ENCODE measurements at regions not wholly inside any gene's neighbourhood (a gene's known extent, or its start where the extent isn't known, plus 50 kb on each side); places are given as distances from the start of the nearest gene placed in this dataset.

DNA sequence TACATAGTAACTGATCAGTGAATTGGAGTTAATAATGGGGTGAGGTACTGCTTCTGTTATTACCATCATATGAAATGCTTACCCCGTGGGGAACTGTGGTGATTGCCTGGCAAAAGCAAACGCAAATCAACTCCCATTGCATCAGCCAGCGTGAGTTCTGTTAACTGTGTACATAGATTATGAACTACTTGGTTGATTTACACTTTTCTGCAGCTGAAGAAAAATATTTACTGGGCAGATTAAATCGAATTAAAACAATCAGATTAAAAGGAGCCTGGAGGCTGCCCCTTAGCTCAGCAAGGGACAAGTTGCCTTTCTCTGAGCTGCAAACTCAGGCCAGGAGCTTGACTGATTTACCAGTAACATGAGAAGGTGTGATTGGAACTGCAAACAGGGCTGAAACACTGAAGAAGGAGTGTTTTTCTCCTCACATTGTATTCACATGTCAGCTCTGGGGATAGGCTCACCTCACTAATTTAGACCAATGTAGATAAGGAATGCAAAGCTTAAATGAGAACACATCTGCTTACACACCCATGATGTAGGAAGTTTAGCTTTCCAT lies 220.1 kb downstream of the OSR1 start:
- no peak overlapping the region for H3K4me3 ChIP-seq
- no peak for ATAC-seq
- TF ChIP-seq, protein P1, sequence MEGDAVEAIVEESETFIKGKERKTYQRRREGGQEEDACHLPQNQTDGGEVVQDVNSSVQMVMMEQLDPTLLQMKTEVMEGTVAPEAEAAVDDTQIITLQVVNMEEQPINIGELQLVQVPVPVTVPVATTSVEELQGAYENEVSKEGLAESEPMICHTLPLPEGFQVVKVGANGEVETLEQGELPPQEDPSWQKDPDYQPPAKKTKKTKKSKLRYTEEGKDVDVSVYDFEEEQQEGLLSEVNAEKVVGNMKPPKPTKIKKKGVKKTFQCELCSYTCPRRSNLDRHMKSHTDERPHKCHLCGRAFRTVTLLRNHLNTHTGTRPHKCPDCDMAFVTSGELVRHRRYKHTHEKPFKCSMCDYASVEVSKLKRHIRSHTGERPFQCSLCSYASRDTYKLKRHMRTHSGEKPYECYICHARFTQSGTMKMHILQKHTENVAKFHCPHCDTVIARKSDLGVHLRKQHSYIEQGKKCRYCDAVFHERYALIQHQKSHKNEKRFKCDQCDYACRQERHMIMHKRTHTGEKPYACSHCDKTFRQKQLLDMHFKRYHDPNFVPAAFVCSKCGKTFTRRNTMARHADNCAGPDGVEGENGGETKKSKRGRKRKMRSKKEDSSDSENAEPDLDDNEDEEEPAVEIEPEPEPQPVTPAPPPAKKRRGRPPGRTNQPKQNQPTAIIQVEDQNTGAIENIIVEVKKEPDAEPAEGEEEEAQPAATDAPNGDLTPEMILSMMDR (IDR thresholded peaks at IDR 0.05) = no peak
- H3K36me3 ChIP-seq = no peaks in the 10 kb centered on the region
- no peaks in the 10 kb centered on the region for H3K27me3 ChIP-seq (ENCODE audit: low read depth)
- no peak overlapping the region for H3K27ac ChIP-seq
- DNase-seq = no peak
- peaks cover 5% of the 10 kb centered on the region for H3K9me3 ChIP-seq
- peaks cover 7% of the 10 kb centered on the region for H3K4me1 ChIP-seq
- intact Hi-C loops (cut with DNase I) = no loop called here

GRCh38 chr2:19137433-19137832 lies 221.0 kb downstream of the OSR1 start:
- ATAC-seq (no peak), DNase-seq (no peak)
- H3K4me1 ChIP-seq = peaks cover 7% of the 10 kb centered on the region
- no peak overlapping the region for H3K4me3 ChIP-seq
- H3K36me3 ChIP-seq = no peaks in the 10 kb centered on the region
- H3K27ac ChIP-seq = no peak overlapping the region
- intact Hi-C loops (cut with DNase I) = no loop called here
- TF ChIP-seq, protein P1 (IDR thresholded peaks at IDR 0.05) = no peak
- peaks cover 5% of the 10 kb centered on the region for H3K9me3 ChIP-seq
- H3K27me3 ChIP-seq (ENCODE audit: low read depth) = no peaks in the 10 kb centered on the region

DNA sequence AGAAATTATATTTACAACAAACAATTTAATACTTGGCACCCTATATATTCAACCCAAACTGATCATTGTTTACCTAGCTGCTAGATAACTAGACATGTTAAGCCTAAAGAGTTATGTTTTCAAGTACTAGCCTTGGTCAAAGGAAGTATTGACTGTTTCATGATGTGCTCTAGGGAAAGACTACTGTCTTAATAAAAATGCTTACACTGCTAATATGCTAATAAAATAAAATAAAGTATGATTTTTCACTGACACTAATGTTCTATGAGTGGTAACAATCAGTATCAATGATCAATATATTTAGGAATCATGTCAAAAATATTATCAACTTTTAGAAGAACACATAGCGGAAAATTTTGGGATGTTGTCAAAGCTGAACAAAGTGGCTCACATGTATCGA lies 225.5 kb downstream of the OSR1 start:
- TF ChIP-seq, protein P1 (IDR thresholded peaks at IDR 0.05) = no peak
- Histone ChIP-seq H3K4me1 (peaks cover 6% of the 10 kb centered on the region), H3K4me3 (no peak overlapping the region), H3K36me3 (no peaks in the 10 kb centered on the region), H3K27ac (no peak overlapping the region), H3K27me3 (ENCODE audit: low read depth) (no peaks in the 10 kb centered on the region), H3K9me3 (peaks cover 5% of the 10 kb centered on the region)
- ATAC-seq = no peak
- intact Hi-C loops (cut with DNase I) = no loop called here
- DNase-seq = no peak

- intact Hi-C loops (cut with DNase I) = no loop called here
- Histone ChIP-seq H3K9me3 (peaks cover 5% of the 10 kb centered on the region), H3K4me1 (peaks cover 6% of the 10 kb centered on the region), H3K27me3 (ENCODE audit: low read depth) (no peaks in the 10 kb centered on the region), H3K36me3 (no peaks in the 10 kb centered on the region), H3K4me3 (no peak overlapping the region), H3K27ac (no peak overlapping the region)
- DNase-seq (no peak), ATAC-seq (no peak)
- TF ChIP-seq, protein P1 (IDR thresholded peaks at IDR 0.05) = no peak
These were observed 226.6 kb downstream of the OSR1 start for GRCh38 chr2:19131871-19132270.

GRCh38 chr2:19128148-19128547 lies 230.3 kb downstream of the OSR1 start:
- H3K4me1 ChIP-seq = peaks cover 6% of the 10 kb centered on the region
- no peaks in the 10 kb centered on the region for H3K36me3 ChIP-seq
- no peak overlapping the region for H3K4me3 ChIP-seq
- intact Hi-C loops (cut with DNase I) = no loop called here
- no peak for DNase-seq
- no peak overlapping the region for H3K27ac ChIP-seq
- no peaks in the 10 kb centered on the region for H3K9me3 ChIP-seq
- TF ChIP-seq, protein P1 (IDR thresholded peaks at IDR 0.05) = no peak
- ATAC-seq = no peak
- H3K27me3 ChIP-seq (ENCODE audit: low read depth) = no peaks in the 10 kb centered on the region

DNA sequence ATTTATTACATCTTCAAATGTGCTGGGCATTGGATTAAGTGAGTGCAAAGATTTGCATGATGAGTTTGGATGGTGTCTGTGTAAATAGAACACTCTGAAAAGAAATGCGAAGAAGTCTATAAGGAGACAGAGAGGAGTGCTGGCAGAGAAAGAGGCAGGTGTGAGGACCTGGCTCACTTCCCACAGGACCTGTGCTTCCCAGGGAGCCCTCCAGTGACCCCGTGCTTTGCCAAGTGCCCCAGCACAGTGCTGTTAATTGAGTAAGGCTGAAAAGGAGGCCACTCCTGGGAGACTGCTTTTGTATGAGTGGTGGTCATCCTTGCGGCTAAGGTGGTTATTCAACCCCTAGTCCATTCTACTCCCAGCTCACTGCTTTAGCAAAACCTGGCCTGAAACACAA lies 230.8 kb downstream of the OSR1 start:
- peaks cover 6% of the 10 kb centered on the region for H3K4me1 ChIP-seq
- no peak overlapping the region for H3K4me3 ChIP-seq
- no peaks in the 10 kb centered on the region for H3K36me3 ChIP-seq
- no peak overlapping the region for H3K27ac ChIP-seq
- TF ChIP-seq, protein P1 (IDR thresholded peaks at IDR 0.05) = no peak
- no peaks in the 10 kb centered on the region for H3K9me3 ChIP-seq
- ATAC-seq (no peak), DNase-seq (no peak)
- no peaks in the 10 kb centered on the region for H3K27me3 ChIP-seq (ENCODE audit: low read depth)
- intact Hi-C loops (cut with DNase I) = no loop called here

All from lower lobe of right lung (tissue), 2 donors.